ENCODE measurements at regions not wholly inside any gene's neighbourhood (a gene's known extent, or its start where the extent isn't known, plus 50 kb on each side); places are given as distances from the start of the nearest gene placed in this dataset.

- Histone ChIP-seq H2AFZ (ENCODE audit: low read depth, low read length) (no peak overlapping the region), H3K4me1 (ENCODE audit: control insufficient read depth, extremely low read depth, insufficient read depth, low read length) (peaks cover 11% of the 10 kb centered on the region), H3K27me3 (ENCODE audit: control insufficient read depth in 2 of 2, insufficient read depth in 2 of 2, low read length in 2 of 2) (no peaks in the 10 kb centered on the region), H3K79me2 (ENCODE audit: control insufficient read depth, insufficient read depth, low read length) (no peaks in the 10 kb centered on the region), H3K9me1 (replicated peaks; ENCODE audit: control insufficient read depth, extremely low read depth, insufficient read depth, low read length) (no peaks in the 10 kb centered on the region), H3K4me2 (ENCODE audit: insufficient read depth, low read length) (no peak overlapping the region), H3K9me3 (replicated peaks; ENCODE audit: control insufficient read depth, insufficient read depth, low read length) (no peaks in the 10 kb centered on the region), H4K20me1 (replicated peaks; ENCODE audit: control insufficient read depth, extremely low read depth, insufficient read depth, low read length) (no peaks in the 10 kb centered on the region), H3K9ac (replicated peaks; ENCODE audit: extremely low read depth, insufficient read depth, low read length) (no peak overlapping the region), H3K27ac (ENCODE audit: insufficient read depth, low read depth, low read length) (no peak overlapping the region), H3K36me3 (ENCODE audit: control insufficient read depth in 2 of 2, extremely low read depth in 1 of 2, insufficient read depth in 2 of 2, low read length in 2 of 2) (no peaks in the 10 kb centered on the region), H3K4me3 (replicated peaks in 1 of 3; ENCODE audit: insufficient read depth in 1 of 3, low read depth in 1 of 3, low read length in 3 of 3) (no peak overlapping the region)
- DNase-seq (ENCODE audit: low read depth, low spot score) (no peak), FAIRE-seq (no peak)
- POLR2A ChIA-PET, result no interaction called here
- intact Hi-C loops (cut with micrococcal nuclease) (no loop called here), dilution Hi-C loops (cut with MboI; ENCODE audit: extremely low pct_ligation_motif_present, low sequenced_read_pairs) (no loop called here)
- no TSS peak for BruUV-seq (replicated peaks)
- CTCF ChIA-PET, result no interaction called here
- TF ChIP-seq EZH2 (IDR thresholded peaks at IDR 0.05; ENCODE audit: borderline replicate concordance, low read depth, low read length, severe bottlenecking) (no peak), CTCF (IDR thresholded peaks at IDR 0.05; ENCODE audit: extremely low read depth in 1 of 2, insufficient read depth in 1 of 2, low read depth in 1 of 2, low read length in 2 of 2) (no peak), GATA2 (IDR thresholded peaks at IDR 0.05; ENCODE audit: insufficient read depth, insufficient read length, low read depth, low read length) (no peak), POLR2A (IDR thresholded peaks at IDR 0.05; ENCODE audit: low read depth, low read length) (no peak), POLR2AphosphoS5 (IDR thresholded peaks at IDR 0.05; ENCODE audit: insufficient read depth, low read depth, low read length) (no peak), JUN (IDR thresholded peaks at IDR 0.05; ENCODE audit: borderline replicate concordance, insufficient read depth, insufficient read length, low read depth) (no peak), MYC (IDR thresholded peaks at IDR 0.05; ENCODE audit: low read depth, low read length) (no peak), FOS (IDR thresholded peaks at IDR 0.05; ENCODE audit: borderline replicate concordance, insufficient read depth, low read length) (no peak)
- TF ChIP-seq, protein P1, sequence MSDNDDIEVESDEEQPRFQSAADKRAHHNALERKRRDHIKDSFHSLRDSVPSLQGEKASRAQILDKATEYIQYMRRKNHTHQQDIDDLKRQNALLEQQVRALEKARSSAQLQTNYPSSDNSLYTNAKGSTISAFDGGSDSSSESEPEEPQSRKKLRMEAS (IDR thresholded peaks at IDR 0.05; ENCODE audit: insufficient read depth, insufficient read length), result no peak
These were observed 152.1 kb upstream of the GHITM start for GRCh38 chr10:83987216-83987615.

Data from endothelial cell of umbilical vein (primary cell).